ENCODE measurements at regions not wholly inside any gene's neighbourhood (a gene's known extent, or its start where the extent isn't known, plus 50 kb on each side); places are given as distances from the start of the nearest gene placed in this dataset.

DNA sequence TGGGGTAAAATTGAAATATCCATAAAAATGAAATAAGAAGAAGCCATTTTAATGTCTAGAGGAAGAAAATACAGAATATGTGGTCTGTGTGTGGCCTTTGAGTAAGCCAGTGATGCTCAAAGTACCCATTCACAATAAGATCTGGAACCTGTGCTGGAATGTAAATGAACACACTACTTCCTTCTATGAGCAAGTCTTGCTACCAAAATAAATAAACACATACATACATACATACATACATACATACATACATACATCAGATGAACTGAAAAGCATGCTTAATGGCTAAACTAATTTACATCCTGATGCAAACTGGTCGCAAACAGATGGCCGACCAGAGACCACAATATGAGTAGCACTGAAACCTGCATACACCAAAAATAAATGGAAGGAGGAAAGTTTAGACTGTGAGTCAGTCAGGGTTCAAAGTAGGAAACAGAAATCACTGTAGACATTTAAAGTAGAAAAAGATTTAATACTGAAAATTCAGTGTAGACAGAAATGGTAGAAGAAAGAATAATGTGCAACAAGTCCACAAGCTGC is 317.6 kb downstream of the CAAP1 start:
- no peak for DNase-seq

DNA sequence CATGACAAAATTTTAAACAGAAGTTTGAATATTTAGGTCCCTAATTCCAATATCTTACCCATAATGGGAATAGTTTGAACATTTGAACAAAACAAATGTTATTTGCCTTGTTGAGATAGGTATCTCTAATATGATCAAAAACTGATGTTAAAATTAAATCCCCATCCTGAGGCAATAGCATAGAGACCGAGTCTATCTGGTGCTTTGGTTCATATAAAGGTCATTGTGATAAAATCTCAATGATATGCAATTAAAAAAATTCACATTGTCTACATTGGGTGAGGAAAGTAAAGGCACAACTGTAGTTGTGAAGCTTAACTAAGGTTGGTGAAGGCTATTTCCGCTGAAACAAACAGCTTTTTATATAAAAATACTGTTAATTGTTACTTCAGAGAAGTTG is 318.3 kb downstream of the CAAP1 start:
- no peak for DNase-seq

DNA sequence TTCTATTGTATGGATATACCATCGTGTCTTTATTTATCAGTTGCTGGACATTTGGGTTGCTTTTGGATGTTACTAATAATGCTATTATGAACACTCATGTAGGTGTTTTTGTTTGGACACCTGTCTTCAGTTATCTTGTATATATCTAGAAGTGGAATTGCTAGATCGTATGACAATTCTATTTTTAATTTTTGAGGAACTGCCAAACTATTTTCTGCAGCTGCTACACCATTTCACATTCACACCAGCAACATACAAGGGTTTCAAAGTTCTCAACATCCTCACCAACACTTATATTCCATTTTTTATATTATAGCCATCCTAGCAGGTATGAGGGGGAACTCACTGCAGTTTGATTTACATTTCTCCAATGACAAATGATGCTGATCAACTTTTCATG is 324.6 kb downstream of the CAAP1 start:
- no peak for DNase-seq

DNA sequence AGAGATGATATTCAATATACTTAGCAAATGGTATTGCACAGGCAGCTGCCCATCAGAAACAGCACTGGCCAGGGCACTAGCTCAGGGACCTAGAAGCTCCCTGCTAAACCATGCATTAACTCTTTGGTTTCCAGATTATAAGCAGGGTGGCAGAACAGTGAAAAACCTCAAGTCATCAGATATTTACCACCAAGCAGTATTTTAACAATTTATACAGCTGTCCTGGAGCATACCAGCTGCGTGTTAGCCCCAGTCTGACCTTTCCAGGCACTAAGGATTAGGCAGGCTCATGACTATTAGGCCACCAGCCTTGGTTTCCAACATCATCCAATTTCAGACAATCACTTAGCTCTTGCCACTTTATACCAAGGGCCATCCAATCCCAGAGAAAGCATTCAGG is 326.5 kb downstream of the CAAP1 start:
- DNase-seq: no peak

DNA sequence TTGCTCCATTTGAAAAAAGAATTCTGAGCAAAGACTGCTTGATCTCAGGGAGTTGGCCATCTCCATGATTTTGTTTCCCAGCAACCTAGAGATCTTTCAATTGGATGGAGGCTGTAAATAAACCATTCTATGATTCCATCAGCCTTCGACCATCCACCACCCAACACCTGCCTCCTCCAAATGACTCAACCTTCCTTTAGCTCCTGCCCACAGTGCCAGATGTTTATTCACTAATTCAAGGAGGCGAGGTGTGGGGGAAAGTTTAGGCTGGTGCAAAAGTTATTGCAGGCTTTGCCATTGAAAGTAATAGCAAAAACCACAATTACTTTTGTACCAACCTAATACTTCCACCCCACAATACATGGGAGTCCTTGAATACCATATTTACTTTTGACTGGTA is 327.5 kb downstream of the CAAP1 start:
- DNase-seq: peak in 3 of 56 donors; percentile 4 to 35 (median 11)

DNA sequence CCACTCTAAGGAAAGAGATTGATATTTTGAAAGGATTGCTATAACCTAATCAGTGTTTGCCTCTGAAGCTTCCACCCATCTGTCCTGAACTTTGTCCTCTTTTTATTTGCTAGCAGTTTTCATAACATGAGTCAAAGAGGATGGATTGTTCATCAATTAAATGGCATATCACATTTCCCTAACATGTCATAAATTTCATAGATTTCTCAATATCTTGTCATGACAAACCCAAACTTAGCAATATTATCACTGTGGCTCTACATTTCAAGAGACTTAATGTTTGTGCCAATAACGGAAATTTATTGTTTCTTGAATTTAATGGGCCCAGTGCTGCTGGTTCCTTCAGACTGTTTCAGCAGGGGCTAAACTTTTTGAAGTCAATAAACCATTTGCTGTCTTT is 330.3 kb downstream of the CAAP1 start:
- DNase-seq: no peak

DNA sequence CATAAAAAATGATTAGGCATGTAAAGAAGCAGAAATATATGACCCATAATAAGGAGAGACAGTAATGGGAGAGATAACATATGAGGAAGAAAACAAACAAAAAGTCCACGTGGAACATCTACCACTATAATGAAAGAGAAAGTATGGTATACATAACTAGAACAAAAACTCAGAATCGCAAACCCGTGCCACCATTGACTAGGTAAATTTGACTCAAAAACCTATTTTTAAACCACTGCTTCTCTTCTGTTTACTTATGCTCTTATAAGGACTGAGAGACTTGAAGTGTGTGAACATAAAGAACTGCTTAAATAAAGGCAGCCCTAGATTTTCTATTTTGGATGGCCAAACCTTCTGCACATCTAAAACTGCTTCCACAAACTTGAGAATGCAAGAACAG is 330.7 kb downstream of the CAAP1 start:
- DNase-seq: no peak

DNA sequence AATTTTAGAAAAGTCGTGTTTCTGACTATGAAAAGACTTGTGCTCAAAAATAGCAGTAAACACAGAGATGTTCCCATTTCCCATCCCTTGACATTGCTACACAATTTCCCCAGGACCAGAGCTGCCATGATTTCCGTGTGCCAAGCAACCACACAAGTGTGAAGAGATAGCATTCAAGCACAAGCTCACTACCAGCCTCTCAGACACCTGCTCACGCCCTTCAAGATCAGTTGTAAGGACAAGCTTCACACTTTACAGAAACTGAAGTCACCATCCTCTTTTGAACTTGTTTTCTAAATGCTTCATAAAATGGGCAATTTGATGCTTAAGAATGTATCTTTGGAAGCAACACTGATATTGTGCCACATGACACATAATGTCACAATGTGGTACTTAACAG is 333.1 kb downstream of the CAAP1 start:
- DNase-seq: no peak

DNA sequence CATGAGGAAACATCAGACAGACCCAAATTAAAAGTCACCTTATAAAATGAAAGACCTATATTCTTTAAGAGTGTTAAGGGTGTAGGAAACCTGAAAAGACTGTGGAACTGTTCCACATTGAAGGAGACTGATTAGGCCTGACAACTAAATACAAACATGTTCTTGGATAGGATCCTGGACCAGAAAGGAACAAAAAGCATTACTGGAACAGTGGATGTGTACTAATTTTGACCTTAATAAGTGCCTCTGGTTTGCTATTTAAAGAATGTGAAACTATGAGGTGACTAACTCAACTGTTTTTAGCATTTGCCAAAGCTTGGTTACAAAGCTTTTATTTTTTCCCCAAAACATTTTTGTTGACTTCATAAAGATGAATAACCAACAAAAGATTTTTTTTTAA is 340.6 kb downstream of the CAAP1 start:
- no peak for DNase-seq

DNA sequence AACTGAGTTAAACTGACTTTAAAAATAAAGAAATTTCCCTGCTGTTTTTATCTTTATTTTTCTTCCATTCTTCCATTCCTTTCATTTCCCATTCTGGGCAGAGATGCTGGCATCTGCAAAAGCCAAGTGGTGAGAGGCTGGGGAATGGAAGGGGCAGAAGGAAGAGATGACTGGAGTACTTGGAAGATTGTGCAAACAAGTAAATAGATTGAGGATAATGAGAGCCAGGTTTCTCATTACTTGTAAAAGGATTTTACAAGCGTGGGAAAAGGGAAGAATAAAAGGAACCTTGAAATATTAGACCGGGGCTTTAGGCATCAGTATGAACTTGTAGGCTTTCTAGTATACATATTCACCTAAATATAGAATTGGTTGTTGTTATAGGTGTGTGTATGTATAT is 341.2 kb downstream of the CAAP1 start:
- peak in 3 of 56 donors; percentile 1 to 9 (median 1) for DNase-seq

DNA sequence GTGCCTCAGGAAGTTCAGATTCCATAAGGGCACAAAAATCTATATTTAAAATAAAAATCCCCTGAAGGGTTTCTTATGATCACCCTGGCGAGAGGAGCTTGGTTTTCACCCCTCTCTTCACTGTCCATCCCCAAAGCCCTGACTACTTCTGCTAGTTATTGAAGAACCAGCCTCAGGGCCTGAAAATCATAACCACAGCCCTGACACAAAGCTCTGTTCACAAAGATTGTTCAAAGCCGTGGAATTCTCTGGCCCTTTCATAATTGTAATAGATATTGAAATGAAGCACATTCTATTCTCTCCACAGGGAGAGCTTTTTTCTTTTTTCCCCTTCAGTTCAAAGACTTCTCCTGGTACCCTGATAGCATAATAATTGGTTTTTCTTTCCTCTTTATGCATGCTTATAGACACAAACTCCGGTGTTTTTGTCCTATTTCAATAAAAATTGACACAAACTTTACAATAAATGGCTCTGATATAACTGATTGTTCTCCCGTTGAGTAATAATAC is 343.8 kb downstream of the CAAP1 start:
- DNase-seq: no peak

DNA sequence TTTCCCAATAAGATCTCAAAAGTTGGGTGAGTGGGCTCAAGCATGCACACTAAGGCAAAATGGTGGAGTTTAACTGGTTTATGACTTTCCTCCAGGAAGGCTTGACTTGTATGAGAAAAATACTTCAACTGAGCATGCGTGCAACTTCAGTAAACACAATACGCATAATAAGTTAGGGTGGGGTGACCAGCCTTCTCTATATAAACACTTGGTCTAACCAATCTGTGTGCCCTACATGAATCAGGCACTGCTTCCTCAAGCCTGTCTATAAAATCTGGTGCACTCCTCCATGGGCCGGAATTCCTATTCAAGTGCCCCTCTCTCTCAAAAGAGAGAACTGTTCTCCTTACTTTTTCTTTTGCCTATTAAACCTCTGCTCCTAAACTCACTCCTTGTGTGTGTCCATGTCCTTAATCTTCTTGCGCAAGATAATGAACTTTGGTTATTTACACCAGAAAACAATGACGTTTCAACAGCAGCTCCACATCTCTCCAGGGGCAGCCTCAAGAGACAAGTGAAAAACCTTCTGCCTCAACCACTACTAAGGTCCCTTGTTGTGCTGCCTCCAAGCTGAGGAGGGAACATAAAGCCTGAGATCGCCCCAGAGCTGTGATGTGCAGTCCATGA is 352.6 kb downstream of the CAAP1 start:
- DNase-seq: no peak

DNA sequence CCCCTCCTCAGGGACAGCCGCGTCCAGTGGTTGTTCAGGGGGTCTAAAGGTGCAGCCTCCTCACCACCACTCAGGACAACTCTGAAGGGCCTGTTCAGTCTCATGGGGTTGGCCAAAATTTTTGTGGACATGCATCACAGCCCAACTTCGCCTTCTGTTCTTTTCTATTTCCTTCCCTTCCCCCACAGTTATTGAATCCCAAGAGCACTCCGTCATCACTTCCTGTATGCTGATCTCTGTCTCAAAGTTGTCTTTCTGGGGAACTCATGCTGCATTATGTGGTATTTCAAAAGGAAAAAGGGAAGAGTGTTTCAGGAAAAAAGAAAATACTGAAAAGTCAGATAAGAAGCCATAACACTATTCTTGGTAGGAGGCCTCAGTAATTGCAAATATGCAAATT is 355.4 kb downstream of the CAAP1 start:
- no peak for DNase-seq

DNA sequence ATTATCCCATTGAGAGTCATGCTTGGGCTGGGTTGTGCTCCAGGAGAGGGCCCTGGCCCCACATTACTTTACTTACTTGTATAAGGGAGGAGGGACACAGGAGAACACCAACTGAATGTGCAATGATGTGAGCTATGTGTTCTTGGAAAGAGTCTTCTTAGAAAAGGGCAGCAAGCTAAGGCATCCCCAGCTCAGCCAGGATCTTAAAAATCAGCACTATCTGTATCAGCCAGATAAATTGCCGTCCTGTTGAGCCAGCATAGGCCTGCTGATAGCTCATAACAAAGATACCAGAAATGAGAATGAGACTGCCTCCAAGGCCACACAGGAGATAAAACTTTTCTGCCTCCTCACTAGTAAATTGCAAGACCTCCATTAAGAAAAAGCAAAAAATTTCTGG is 357.5 kb downstream of the CAAP1 start:
- DNase-seq: no peak

DNA sequence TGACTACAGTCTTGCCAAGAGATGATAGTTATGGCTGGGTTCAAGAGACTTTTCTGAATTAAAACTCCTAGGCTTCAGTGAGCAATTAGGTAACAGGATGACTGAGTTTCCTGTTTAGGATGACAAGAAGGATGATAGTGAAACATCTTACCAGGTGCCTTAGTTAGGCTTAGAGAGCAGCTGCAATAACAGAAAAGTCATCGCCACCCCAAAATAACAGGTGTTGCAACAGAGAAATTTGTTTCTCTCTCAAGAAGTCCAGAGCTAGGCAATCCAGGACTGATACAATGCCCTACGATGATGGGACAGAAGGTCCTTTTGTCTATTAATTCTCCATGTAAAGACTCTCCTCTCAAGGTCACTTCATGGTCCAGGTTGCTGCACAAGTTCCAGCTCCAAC is 361.8 kb downstream of the CAAP1 start:
- DNase-seq: no peak

DNA sequence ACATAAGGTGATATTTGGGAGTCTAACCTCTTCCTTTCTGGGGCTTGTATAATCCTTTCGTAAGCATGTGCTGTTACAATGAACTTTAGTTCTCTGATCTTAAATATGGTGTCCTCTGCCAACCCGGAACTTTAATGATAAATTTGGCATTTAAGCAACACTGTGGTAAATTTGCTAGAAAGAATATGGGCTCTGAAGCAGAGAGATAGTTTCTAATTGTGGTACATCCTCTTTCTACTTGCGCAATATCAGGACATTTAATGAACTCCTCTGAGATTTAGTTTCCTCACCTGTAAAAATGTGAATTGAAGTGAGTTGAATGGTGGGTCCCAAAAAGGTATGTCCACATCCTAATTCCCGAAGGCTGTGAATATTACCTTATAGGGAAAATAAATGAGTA is 364.7 kb downstream of the CAAP1 start:
- DNase-seq: no peak

DNA sequence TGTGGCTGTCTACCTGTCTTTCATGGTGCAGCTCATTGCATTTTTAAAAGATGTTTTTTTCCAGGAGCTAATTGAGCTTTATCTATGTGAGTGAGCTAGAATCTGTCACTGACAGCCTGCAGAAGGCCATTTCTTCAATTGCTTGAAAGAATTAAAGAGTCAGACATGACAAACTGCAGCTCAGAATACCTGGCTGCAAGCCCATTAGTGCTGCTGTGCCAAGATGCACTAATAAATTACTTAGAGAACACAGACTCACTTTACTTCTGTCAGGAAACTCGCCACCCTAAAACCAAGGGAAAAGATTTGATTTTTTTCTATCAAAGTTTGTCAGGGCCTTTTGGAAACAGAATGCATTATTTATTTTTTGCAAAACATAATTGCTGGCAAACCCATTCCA is 368.3 kb downstream of the CAAP1 start:
- DNase-seq: peak in 25 of 56 donors; percentile 1 to 71 (median 15)

DNA sequence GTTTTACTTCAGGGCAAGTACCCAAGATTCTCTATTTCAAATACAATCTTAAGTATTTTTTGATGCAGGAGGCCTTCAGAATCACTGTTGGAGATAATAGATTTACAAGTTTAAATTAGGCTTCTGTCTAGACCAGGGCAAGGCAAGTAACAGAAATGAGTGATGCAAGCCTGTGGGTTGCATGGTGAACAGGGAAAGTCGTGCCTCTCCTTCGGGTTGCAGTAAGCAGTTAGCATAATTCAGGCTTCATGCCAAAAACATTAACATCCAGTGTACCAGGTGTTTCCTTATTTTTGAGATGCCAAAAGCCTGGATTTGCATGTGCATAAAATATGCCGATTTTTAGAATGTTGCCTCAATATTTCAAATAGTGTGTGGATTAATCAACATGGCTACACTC is 369.0 kb downstream of the CAAP1 start:
- DNase-seq: no peak

DNA sequence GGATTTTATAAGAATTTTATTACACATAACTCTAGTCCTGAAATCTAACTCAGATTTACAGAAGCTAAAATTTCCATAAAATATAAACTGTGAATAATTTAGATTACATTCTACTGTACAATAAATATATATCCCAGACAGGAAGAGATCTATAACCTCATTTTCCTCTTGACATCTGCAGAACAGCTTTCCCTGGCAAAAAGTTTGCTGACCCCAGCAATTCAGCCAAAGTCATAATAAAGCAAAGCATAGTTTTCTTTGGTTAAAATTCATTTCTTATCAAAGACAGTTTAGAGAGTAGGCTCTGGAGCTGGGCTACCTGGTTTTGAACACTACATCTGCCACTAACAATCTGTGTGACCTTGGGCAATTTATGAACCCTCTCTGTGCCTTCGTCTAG is 372.5 kb downstream of the CAAP1 start:
- DNase-seq: no peak

DNA sequence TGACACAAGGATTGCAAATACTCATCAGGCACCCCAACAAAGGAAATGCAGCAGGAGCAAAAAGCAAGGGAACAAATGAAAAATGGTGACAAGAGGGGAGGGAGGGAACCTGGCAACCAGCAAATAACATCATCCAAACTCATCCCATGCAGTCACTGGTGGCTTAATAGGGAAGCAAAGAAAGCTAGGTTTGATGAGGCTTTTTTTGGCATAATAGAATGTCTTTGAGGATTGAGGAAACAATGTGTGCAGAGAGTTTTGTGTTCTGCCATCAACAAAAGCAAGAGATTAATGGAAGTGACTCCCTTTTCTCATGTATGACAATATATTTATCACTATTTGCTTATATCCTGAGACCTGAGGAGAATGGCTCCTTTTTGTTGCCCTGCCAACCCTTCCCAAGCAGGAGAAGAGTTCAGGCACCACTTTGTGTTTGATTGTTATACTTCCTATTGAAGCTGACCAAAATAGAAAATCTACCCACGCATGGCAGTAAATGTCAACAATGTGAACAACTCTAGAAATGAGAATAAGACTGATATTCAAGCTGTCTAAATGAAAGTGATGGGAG is 375.7 kb downstream of the CAAP1 start:
- DNase-seq: no peak

DNA sequence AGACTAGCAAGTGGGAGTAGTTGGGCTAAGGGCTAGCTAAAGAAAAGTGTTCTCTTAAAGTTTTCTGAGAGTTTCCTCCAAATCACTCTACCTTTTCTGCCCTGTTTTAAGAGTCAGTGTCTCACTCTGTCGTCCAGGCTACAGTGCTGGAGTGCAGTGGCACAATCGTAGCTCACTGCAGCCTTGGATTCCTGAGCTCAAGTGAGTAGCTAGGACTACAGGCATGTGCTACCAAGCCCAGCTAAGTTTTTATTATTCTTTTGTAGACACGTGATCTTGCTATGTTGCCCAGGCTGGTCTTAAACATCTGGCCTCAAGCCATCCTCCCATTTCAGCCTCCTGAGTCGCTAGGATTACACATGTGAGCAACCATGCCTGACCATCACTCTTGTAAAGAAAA is 378.9 kb downstream of the CAAP1 start:
- DNase-seq: no peak

DNA sequence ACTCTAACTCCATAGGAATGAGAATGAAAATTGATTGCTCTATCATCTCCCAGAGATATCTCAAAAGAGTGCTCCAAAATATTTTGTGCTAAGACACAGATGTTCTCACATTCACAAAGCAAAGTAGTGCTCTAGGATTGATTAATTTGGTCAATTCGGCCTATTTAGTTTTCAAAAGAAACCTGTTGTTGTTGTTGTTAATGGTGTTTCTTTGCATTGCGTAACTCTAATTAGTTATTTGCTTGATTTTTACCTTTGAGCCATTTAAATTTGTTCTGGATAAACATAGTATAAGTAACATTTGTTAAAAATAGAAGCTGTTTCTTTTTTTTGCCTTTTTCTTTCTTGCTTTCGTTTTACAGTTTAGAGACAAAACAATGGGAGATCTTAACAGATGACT is 382.5 kb downstream of the CAAP1 start:
- DNase-seq: no peak

DNA sequence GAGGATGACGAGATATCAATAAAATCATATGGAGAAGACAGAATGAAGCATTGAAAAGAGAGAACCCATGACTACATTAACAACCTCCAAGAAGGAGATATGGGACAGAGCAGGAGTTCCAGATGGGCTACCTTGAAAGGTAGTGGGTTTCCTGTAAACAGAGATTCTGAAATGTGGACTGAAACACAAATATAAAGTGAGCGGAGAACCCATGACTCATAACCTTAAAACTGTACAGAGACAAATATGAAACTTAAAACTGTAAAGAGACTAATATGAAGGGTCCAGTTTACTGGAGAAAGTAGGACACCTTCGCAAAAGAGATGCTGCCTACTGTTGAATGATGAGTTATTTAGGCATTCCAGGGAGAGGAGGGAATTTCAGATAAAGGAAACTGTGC is 383.7 kb downstream of the CAAP1 start:
- no peak for DNase-seq
